ENCODE measurements at regions not wholly inside any gene's neighbourhood (a gene's known extent, or its start where the extent isn't known, plus 50 kb on each side); places are given as distances from the start of the nearest gene placed in this dataset.

DNA sequence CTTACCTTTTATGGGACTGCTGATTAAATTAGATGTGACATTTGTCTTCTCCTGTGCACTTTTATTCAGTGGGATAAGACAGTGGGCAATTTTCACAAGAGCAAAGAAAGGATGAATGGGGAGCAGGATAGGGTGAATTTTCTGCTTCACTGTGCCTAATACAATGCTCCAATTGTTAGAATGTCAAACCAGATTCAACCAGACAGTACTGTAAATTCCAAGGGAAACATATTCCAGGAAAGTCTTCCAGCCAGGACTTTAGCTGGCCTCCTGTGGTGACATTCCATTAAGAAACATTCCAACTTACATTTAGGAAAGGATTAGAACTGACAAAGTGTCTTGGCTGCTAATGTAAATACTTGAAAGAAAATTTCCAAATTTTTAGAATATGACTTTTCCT is 100.1 kb upstream of the PROK2 start:
- no peak for DNase-seq

DNA sequence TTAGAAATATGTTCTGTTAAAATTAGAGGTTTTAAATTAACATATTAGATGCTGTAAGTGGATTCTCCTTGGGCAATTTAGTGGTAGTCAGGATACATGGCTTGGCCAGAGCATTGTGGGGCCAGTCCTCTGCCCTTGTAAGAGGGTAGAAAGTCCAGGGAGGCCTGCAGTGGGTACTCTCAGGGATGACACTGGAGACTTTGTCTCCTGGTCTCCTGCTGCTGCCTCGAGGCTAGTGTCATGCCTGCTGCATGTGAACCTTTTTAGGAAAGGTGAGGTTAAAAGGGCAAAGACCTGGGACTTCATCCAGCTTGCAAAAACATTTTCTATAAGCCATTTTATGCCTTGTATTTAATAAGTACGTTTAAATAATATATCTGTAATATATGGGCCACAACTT is 96.8 kb upstream of the PROK2 start:
- DNase-seq = no peak

DNA sequence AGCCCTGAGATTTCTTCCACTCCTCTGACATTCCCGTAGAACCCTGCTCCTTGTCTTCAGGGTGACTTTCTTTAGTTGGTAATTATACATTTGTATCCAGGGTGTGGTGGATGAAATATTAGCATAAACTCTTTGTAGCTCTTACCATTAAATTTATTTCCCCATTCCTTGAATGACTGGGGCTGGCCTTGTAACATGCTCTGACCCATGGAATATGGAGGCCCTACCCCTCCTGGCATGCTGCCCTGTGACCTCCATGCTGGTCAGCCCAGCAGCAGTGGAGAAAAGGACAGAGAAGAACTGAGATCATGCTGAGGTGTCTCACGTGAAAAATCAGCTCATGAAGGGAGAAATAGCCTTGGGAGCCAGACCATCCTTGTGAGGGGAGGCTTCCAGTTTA is 96.1 kb upstream of the PROK2 start:
- DNase-seq = no peak

DNA sequence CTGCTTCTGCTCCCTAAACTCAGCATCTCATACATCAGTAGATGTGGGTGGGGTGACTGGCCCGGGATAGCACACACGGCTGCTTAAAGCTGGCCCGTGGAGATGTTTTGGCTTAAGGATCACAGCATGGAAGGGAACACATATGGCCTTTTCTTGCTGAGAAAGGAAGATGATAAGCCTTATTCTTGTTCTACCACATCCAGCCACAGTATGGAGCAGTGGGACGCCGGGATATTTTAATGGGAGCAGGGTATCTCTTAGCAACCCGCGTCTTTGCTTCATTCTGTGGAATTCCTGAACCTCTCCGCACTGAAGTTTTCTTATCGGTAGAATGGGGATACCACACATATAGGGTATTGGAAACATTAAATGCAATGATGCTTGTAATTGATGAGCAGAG is 94.1 kb upstream of the PROK2 start:
- no peak for DNase-seq

DNA sequence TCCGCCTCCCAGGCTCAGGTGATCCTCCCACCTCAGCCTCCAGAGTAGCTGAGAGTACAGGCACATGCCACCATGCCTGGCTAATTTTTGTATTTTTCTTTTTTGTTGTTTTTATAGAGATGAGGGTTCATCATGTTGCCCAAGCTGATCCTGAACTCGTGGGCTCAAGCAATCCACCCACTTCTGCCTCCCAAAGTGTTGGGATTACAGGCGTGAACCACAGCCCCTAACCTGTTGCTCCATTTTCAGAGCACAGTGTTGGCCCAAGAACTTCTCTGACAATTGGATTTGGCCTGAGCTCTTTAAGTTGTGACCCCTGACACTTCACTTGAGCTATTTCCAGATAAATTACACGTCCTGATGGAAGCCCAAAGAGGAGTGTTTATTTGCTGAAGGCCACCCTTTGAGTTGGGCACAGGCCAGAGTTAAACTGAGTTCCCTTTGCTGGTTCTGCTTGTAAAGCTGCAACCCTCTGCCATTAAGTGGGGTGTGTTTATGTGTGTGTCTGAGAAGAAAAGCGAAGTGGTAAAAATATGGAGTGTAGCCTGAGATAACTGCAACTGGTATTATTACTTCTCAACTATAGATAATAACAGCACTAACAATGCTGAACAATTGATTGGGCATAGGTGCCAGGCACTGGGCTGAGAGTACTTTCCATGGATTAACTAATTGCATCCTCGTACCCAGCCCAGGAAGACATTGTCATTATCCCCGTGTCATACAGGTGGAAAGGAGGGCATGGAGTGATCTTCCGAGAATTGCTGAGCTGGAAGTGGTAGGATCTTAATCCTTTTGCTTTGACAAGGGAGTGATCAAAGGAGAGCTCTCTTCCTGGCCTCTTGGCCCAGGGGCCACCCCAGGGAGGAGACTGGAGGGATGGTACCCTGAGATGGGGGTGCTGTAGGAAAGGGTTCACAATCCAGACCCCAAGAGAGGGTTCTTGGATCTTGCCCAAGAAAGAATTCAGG is 91.5 kb upstream of the PROK2 start:
- DNase-seq = no peak

DNA sequence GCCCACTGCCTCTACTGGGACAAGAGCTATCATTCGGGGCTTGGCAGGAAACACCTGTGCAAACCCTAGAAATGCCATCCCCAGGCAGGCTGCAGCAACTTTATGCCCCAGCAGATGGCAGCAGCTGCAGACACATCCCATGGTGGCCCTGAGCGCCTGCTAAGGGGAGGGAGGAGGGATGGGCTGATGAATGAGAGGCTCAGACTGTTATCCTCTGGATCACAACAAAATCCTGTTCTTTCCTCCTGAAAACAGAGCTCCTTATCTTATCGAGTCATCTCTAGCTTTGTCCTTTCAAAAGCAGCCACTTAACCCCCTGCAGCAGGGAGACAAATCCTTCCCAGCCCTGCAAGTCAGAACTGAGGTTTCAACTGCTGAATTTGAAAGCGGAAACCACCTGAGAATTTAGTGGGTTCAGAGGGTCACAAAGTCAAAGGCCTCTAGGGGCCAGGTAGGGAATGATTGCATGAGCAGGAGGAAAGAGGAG is 90.6 kb upstream of the PROK2 start:
- peak; percentile 74 to 77 for DNase-seq

DNA sequence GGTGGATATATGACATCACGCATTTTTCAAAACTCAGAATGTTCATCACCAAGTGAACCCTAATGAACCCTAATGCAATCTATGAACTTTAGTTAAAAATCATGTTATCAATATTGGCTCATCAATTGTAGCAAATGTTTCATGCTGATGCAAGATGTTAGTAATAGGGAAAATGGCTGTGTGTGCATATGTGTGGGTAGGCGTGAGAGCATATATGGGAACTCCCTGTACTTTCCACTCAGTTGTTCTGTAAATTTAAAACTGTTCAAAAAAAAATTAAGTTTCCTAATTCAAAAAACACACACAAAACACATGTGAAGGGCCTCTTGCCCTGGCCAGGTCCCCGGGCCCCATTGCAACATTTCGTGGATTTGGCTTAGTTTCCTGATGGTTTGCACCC is 89.7 kb upstream of the PROK2 start:
- no peak for DNase-seq

DNA sequence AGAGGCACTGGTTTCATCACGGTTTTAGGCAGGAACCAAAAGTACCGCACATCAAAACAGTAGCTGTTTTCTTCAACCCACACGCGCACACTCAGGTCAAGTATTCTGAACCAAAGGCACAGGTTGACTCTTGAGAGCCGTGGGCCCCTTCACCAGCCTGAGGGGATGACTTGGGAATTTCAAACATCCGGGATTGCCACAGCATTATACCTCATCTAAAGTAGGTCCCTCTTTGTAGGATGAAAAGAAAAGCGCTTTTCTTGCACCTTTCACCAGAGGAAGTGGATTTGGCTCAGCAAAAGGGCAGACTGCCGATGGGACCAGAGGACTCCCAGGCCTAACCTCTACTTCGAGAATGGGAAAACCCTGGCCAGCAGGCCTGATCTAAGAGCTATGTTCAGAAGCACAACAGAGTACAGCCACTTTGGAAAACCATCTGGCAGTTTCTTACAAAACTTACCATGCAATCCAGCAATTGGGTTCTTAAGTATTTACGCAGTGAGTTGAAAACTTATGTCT is 88.2 kb upstream of the PROK2 start:
- DNase-seq = no peak

DNA sequence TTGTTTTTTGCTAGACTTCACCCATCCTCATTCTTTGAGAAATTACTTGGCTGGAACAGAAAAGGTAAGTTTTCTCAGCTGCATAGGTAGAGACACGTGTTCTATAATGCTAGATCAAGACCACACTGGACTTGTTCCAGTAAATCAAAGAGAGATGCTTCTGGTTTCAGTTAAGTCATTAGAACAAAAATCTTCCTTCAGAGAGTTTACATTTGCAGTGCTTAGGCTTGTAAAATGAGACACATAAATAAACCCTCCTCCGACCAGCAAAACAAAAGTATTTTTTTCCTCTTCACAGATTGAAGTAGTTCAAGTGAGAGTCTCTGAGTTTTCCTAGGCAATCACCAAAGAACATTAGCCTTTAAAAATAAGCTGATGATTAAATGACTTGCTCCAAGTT is 87.3 kb upstream of the PROK2 start:
- DNase-seq = no peak

DNA sequence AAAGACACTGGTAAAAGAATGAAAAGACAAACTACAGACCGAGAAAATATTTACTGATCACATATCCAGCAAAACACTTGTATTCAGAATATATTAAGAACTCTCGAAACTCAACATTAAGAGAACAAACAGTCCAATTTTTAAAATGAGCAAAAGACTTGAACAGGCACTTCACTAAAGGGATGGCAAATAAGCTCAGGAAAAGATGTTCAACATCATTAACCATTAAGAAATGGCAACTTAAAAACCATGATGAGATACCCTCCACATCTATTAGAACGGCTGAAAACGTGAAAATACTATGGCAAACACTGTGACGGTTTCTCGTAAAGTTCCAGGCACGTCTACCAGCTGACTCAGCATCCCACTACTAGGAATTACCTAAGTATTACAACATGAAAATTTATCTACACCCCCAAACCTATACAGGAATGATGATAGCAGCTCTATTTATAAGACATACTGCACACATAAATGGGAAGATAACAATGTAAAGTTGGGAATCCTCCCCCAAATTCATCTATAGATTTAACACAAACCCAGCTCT is 86.1 kb upstream of the PROK2 start:
- no peak for DNase-seq

DNA sequence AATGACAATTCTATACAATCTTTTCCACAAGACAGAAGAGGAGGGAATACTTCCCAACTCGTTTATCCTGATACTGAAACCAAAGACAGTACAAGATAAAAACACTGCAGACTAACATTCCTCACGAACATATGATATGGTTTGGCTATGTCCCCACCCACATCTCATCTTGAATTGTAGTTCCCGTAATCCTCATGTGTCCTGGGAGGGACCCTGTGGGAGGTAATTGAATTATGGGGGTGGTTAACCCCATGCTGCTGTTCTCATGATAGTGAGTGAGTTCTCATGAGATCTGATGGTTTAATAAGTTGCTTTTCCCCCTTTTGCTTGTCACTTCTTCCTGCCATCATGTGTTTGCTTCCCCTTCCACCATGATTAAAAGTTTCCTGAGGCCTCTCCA is 83.9 kb upstream of the PROK2 start:
- no peak for DNase-seq

DNA sequence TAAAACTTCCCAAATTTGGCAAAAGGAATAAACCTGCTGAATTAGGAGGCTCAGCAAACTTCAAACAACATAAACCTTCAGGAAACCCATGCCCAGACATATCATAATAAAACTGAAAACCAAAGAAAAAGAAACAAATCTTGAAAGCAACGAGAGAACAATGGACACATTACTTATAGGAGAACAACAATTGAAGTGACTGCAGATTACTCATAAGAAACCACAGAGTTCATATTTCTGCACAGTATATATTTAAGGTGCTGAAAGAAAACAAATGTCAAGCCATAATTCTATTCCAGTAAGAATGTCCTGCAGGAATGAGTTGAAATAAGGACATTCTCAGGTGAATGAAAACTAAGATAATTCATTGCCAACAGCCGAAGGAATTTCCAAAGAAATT is 80.8 kb upstream of the PROK2 start:
- no peak for DNase-seq

DNA sequence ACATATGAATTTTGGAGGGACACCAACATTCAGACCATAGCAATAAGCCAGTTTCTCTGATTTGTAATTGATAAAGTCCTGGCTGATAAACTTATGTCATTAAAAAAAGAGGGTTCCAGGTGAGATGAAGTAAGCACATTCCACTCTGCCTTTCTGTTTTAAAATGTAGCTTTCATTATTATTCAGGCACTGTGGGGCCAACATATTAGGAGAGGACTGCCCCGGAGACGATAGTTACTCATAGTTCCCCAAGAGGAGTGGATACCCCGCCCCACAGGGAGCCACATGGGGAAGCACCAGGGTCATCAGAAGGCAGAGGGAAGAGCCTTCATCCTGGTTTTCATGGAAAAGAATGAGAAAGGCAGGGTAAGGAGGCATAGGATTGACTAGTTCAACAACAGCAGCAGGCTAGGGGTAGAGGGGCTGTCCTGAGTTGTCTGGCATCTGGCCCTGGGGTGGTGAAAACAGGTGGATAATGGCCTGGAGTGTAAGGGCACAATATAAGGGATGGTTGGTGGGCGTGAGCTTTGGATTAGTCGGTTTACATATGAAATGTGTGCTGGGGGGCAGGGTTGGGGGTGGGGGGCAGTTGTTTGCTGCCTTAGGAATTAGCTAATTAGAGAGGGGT is 78.7 kb upstream of the PROK2 start:
- DNase-seq = no peak

DNA sequence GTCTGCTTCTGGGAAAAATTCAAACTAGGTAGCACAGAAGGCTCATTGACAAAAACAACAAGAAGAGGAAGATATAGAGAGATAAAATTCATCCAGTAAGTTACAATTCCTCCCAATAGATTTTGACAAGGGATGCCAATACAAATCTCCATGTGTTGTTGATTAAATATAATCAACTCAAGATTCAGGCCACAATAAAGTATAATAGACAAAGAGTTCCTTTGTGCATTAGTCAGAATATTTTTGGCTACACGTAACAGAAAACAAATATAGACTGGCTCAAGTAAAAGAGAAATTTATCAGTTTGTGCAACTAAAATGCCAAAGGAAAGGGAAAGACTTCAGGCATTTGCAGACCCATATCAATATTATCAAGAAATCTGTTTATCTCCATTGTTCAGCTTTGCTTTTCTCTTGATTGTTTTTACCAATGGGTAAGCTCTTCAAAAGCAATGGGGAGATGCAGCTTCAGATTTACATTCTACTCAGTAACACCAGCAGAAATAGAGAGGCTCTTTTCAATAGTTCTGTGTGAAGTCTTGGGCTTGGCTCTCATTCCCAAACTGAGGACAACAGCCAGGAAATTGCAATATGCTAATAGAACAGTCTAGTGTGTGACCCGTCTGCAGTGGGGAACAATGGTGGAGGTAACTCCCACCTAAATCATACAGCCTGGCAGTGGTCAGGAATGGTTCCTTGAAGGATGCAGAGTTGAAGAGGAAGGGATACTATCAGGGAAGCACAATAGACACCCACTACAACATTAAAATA is 77.6 kb upstream of the PROK2 start:
- no peak for DNase-seq

DNA sequence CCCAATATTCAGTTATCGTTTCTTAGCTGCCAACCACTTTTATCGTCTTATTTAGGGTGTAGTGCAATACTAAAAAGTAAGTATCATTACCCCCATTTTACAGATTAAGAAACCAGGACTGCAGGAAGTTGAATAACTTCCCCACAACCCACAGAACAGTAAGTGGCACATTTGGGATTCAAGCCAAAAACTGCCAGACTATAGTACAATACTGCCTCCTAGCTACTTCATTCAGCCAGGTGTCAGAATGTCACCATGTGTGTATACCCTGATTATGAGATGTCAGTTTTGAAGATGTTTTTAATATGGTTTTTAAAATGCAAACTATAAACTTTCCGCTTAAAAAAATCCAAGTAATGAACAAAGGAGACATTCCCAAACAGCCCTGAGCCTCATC is 74.2 kb upstream of the PROK2 start:
- DNase-seq = no peak

DNA sequence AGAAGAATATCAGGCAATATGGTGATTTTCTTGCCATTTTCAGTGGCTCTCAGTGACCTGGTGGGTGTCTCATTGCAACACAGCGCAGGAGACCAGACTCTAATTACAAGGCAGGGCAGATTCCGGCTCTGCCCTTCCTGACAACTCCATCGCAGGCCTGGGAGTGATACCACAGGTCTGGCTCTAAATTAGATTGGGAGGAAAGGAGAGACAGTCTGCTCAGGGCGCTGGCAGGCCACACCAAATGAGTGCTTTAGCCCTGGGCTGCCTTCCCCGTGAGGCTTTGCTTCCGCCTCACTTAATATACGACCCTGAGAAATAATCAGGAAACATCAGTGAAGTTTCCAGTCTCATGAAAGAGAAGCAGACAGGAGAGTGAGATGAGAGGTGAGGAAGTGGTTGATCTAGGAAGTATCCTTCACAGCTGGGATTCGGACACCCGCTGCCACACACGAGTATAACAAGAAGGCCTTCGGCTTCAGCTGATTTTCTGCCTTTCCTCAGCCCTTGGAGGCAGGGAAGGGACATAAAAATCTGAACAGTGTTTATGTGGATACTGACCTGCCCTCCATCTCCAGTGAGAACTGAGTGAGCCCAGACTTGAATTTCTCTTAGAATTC is 73.7 kb upstream of the PROK2 start:
- DNase-seq = no peak

DNA sequence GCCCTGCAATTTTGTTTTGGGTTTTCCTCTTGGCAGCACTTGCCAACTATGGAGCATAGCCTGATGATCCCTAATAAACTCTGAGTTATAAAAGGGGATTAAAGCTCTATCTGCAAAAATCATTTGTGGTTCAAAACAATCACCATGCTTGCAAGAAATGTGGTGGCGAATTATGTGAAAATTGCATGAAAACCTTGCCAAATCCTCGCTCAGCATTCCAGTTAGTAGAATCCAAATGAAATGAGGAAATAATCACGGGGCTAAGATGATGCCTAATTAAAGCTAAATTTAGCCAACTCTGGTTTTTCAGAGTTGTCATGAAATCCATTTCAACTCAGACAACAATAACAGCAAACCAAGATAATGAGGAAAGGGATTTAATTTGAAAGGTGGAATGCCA is 73.0 kb upstream of the PROK2 start:
- DNase-seq = no peak

DNA sequence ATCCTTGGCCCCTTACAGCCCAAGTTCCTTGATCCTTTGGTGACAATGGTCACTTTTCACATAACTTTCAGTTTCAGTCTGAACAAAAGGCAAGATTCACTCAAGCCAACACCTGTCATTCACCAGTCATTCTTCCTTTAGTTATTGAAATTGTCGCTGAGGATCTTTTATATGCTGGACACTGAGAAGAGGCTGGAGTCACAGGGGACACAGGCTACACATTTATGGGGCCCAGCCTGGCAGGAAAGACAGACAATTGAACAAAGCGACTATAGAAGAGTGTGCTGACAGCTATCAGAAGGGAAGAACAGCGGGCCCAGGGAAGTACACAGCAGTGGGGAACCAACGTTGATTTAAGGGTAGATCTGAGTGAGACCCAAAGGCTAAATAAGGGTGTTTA is 69.8 kb upstream of the PROK2 start:
- DNase-seq = no peak

DNA sequence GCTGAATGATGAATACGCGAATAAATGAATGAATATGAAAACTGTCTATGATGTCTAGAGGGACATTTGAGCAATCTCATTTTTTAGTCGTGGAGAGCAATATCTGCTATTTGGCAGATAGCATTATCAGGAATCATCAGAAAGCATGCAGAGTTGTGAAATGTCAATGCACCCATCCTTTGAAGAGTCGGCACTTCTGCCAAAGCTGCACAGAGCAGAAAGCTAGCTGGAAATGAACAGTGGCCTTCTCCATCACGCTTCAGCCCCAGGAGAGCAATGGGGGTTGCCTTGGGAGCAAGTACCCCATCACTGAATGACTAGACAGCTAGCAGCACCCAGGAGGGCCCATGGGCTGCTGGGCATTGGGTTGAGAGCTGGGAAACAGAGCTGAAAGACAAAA is 69.1 kb upstream of the PROK2 start:
- DNase-seq = no peak

DNA sequence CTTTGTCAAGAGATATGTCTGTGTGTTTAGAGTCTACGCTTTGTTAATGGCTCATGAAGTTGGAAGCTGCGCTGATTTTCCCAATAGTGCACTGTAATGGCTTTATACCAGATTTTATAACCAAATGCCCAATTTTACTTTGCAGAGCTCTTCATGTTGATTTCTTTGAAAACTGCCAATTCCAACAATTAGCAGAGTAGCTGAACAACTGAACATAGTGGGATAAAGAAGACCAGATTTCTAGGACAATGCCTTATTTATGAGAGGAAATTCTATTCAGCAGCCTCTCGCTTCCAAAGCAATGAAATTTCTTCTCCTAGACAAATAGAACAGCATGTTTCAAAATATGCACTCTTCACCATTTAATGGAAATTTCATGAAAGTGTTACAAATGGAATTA is 66.9 kb upstream of the PROK2 start:
- no peak for DNase-seq

DNA sequence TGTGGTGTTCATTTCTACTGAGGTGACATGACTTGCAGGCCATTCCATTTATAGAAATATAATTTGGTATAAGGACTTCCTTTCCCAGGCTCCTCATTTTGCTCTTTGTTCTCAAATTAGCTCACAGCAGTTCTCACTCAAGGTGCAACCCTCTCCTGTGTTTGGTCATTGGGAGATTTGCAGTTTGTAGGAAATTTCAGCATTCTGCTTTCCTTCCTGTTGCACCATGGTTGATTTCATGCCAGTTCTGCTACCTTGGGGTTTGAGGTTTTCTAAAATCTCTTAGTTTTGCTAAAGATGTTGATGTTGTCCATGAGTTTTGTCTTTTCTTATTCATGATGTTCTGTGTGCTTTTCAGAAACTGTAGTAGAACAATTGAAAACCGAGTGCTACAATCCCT is 65.7 kb upstream of the PROK2 start:
- no peak for DNase-seq

DNA sequence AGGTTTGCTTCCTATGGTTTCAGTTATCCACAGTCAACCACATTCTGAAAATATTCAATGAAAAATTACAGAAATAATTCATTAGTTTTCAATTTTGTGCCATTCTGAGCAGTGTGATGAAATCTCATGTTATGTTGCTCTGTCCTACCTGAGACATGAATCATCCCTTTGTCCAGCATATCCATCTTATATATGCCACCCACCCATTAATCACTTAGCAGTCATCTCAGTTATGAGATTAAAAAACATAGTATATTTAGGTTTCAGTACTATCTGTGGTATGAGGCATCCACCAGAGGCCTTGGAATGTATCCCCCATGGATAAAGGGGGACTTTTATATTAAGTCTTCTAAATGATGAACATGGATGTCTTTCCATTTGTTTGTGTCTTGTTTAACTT is 64.7 kb upstream of the PROK2 start:
- no peak for DNase-seq

DNA sequence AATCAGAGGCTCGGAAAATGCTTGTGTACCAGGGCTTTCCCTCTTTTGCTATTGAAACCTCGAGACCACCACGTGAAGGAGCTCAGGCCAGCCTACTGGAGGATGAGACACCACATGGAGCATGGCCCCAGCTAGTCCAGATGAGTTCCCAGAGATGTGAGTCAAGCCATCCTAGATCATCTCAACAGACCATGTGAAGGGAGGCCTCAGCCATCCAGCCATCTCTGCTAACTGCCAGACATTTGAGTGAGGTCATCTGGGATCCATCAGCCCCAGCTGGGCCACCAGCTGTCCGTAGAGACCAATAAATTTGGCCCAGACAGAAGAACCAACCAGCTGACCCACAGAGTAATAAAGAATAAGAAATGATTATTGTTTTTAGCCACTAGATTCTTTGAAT is 62.8 kb upstream of the PROK2 start:
- no peak for DNase-seq
